ENCODE measurements at regions not wholly inside any gene's neighbourhood (a gene's known extent, or its start where the extent isn't known, plus 50 kb on each side); places are given as distances from the start of the nearest gene placed in this dataset.

DNA sequence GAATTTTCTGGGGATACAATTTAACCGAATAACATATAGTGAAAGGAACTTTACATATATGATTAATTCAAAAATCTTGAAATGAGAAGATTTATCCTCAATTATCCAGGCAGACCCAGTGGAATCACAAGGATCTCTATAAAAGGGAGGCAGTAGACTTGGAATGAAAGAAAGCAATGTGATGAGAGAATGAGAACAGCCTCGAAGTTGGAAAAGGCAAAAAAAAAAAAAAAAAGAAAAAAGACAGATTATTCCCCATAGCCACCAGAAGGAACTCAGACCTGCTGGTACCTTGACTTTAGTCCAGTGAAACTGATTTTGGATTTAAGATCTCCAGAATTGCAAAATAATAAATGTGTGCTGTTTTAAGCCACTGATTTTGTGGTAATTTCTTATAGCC is 416.3 kb upstream of the OR4E1 start:
- TF ChIP-seq POLR2AphosphoS5 (IDR thresholded peaks at IDR 0.05; ENCODE audit: low read depth, low read length) (no peak), TAF1 (IDR thresholded peaks at IDR 0.05; ENCODE audit: borderline replicate concordance, insufficient read depth, low read length) (no peak), FOXP2 (optimal IDR thresholded peaks at IDR 0.05; ENCODE audit: borderline replicate concordance, extremely low read depth, extremely low read length, insufficient read depth) (no peak), SIN3A (IDR thresholded peaks at IDR 0.05; ENCODE audit: borderline replicate concordance, insufficient read depth, low read length) (no peak)
- TF ChIP-seq, protein P1, sequence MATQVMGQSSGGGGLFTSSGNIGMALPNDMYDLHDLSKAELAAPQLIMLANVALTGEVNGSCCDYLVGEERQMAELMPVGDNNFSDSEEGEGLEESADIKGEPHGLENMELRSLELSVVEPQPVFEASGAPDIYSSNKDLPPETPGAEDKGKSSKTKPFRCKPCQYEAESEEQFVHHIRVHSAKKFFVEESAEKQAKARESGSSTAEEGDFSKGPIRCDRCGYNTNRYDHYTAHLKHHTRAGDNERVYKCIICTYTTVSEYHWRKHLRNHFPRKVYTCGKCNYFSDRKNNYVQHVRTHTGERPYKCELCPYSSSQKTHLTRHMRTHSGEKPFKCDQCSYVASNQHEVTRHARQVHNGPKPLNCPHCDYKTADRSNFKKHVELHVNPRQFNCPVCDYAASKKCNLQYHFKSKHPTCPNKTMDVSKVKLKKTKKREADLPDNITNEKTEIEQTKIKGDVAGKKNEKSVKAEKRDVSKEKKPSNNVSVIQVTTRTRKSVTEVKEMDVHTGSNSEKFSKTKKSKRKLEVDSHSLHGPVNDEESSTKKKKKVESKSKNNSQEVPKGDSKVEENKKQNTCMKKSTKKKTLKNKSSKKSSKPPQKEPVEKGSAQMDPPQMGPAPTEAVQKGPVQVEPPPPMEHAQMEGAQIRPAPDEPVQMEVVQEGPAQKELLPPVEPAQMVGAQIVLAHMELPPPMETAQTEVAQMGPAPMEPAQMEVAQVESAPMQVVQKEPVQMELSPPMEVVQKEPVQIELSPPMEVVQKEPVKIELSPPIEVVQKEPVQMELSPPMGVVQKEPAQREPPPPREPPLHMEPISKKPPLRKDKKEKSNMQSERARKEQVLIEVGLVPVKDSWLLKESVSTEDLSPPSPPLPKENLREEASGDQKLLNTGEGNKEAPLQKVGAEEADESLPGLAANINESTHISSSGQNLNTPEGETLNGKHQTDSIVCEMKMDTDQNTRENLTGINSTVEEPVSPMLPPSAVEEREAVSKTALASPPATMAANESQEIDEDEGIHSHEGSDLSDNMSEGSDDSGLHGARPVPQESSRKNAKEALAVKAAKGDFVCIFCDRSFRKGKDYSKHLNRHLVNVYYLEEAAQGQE (IDR thresholded peaks at IDR 0.05; ENCODE audit: insufficient read depth in 1 of 2, low read depth in 2 of 2, low read length in 2 of 2), result no peak

- TF ChIP-seq FOXP2 (optimal IDR thresholded peaks at IDR 0.05; ENCODE audit: borderline replicate concordance, extremely low read depth, extremely low read length, insufficient read depth) (no peak), POLR2AphosphoS5 (IDR thresholded peaks at IDR 0.05; ENCODE audit: low read depth, low read length) (no peak), TAF1 (IDR thresholded peaks at IDR 0.05; ENCODE audit: borderline replicate concordance, insufficient read depth, low read length) (no peak), SIN3A (IDR thresholded peaks at IDR 0.05; ENCODE audit: borderline replicate concordance, insufficient read depth, low read length) (no peak)
- TF ChIP-seq, protein P1 (IDR thresholded peaks at IDR 0.05; ENCODE audit: insufficient read depth in 1 of 2, low read depth in 2 of 2, low read length in 2 of 2), result no peak
Observed at GRCh38 chr14:22088614-22089342, 415.2 kb upstream of the OR4E1 start.

DNA sequence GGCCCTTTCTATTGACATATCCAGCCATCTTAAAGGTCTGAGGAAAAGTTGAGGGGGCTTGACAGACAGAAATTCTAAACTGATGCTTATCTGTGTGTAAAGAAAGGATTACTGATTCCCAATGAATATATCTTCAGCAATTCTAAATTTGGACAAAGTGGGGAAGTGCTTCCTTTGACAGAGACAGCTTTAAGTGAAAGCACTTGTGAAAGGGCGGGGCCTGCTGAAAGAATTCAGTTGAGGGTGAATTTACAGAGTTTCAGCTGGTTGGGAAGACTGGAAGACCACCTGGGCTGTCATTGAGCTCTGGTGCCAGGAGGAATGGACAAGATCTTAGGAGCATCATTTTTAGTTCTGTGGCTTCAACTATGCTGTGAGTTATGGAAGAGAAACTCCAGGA is 412.5 kb upstream of the OR4E1 start:
- TF ChIP-seq FOXP2 (optimal IDR thresholded peaks at IDR 0.05; ENCODE audit: borderline replicate concordance, extremely low read depth, extremely low read length, insufficient read depth) (no peak), POLR2AphosphoS5 (IDR thresholded peaks at IDR 0.05; ENCODE audit: low read depth, low read length) (no peak), SIN3A (IDR thresholded peaks at IDR 0.05; ENCODE audit: borderline replicate concordance, insufficient read depth, low read length) (no peak), TAF1 (IDR thresholded peaks at IDR 0.05; ENCODE audit: borderline replicate concordance, insufficient read depth, low read length) (no peak)
- TF ChIP-seq, protein P1 (IDR thresholded peaks at IDR 0.05; ENCODE audit: insufficient read depth in 1 of 2, low read depth in 2 of 2, low read length in 2 of 2), result no peak

DNA sequence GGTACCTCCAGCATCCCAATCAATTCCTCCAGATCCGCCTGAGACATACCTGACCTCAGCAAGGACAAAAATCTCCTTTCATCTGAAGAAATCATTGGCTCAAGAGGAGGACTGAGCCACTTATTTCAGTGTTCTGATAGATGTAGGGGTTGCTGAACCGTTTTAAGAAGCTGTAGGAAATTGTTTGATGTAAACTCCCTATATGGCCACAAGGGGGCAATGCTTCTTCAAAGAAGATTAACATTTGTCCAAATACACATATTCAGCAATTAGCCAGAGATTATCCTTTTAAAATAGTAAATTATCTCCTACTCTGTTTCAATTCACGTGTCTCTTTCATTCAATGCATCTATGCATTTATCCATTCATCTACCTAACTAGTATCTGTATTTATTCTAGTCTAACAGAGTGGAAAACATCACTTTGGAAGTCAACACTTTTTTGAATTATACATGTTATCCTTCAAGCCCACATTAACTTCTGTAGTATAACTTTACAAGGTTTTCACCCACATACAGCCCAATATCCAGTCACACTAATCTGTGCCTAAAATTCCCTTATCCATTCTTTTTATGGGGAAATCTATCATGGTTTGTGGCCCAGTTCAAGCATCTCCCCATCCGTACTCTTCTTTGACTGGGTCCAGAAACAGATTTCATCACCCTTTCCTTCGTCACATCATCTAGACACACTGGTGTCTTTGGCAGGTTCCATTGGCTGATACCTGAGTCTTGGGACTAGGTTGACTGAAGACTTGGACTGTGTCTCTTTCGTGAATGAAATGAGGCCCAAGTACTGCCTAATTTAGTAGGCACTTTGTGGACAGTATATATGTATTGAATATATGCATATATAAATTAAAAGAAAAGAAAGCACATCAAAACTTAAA is 411.0 kb upstream of the OR4E1 start:
- TF ChIP-seq TAF1 (IDR thresholded peaks at IDR 0.05; ENCODE audit: borderline replicate concordance, insufficient read depth, low read length) (no peak), FOXP2 (optimal IDR thresholded peaks at IDR 0.05; ENCODE audit: borderline replicate concordance, extremely low read depth, extremely low read length, insufficient read depth) (no peak)

DNA sequence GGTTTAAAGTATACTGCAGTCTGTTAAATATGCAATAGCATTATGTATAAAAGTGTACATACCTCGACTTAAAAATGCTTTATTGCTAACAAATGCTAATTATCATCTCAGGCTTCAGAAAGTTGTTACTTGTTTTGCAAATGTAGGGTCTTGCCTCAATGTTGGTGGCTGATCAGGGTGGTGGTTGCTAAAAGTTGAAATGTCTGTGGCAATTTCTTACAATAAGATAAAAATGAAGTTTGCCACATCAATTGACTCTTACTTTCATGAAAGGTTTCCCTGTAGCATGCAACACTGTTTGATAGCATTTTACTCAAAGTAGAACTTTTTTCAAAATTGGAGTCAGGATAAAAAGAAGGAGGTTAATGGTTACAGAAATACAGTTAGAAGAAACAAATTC is 407.7 kb upstream of the OR4E1 start:
- TF ChIP-seq FOXP2 (optimal IDR thresholded peaks at IDR 0.05; ENCODE audit: borderline replicate concordance, extremely low read depth, extremely low read length, insufficient read depth) (no peak), POLR2AphosphoS5 (IDR thresholded peaks at IDR 0.05; ENCODE audit: low read depth, low read length) (no peak), SIN3A (IDR thresholded peaks at IDR 0.05; ENCODE audit: borderline replicate concordance, insufficient read depth, low read length) (no peak), TAF1 (IDR thresholded peaks at IDR 0.05; ENCODE audit: borderline replicate concordance, insufficient read depth, low read length) (no peak)
- TF ChIP-seq, protein P1 (IDR thresholded peaks at IDR 0.05; ENCODE audit: insufficient read depth in 1 of 2, low read depth in 2 of 2, low read length in 2 of 2), result no peak

Data from PFSK-1 (cell line).